ENCODE measurements at regions not wholly inside any gene's neighbourhood (a gene's known extent, or its start where the extent isn't known, plus 50 kb on each side); places are given as distances from the start of the nearest gene placed in this dataset.

GRCh38 chr6:110042670-110043296, 64.7 kb downstream of the GPR6 start:
- Histone ChIP-seq H3K27me3 (no peaks in the 10 kb centered on the region; the same call in none of the 2 replicates), H3K9me3 (no peaks in the 10 kb centered on the region), H3K4me1 (no peaks in the 10 kb centered on the region; the same call in 1 of the 2 replicates), H3K4me3 (ENCODE audit: low read depth, low read length) (no peak overlapping the region), H3K36me3 (no peaks in the 10 kb centered on the region)
- no peak for DNase-seq
- no peak for TF ChIP-seq CTCF (IDR thresholded peaks at IDR 0.05; ENCODE audit: low read depth, low read length)

- Histone ChIP-seq H3K4me3 (ENCODE audit: low read depth, low read length) (no peak overlapping the region), H3K36me3 (no peaks in the 10 kb centered on the region), H3K9me3 (no peaks in the 10 kb centered on the region), H3K27me3 (no peaks in the 10 kb centered on the region; the same call in none of the 2 replicates), H3K4me1 (no peaks in the 10 kb centered on the region; the same call in 1 of the 2 replicates)
- no peak for TF ChIP-seq CTCF (IDR thresholded peaks at IDR 0.05; ENCODE audit: low read depth, low read length)
- DNase-seq: no peak
Observed at GRCh38 chr6:110043366-110043994, 65.4 kb downstream of the GPR6 start.

- DNase-seq: no peak
- TF ChIP-seq CTCF (IDR thresholded peaks at IDR 0.05; ENCODE audit: low read depth, low read length): no peak
Observed at GRCh38 chr6:110044096-110044495, 66.0 kb downstream of the GPR6 start.

GRCh38 chr6:110044622-110045021, 66.5 kb downstream of the GPR6 start:
- no peaks in the 10 kb centered on the region; the same call in none of the 2 replicates for H3K27me3 ChIP-seq
- DNase-seq: no peak

More at GRCh38 chr6:110044096-110044495, 66.0 kb downstream of the GPR6 start:
- H3K4me3 ChIP-seq (ENCODE audit: low read depth, low read length): no peak overlapping the region
- H3K36me3 ChIP-seq: no peaks in the 10 kb centered on the region
- no peaks in the 10 kb centered on the region; the same call in 1 of the 2 replicates for H3K4me1 ChIP-seq
- no peaks in the 10 kb centered on the region for H3K9me3 ChIP-seq
- no peaks in the 10 kb centered on the region; the same call in none of the 2 replicates for H3K27me3 ChIP-seq

GRCh38 chr6:110048221-110048875, 70.2 kb downstream of the GPR6 start:
- H3K4me3 ChIP-seq (ENCODE audit: low read depth, low read length): no peak overlapping the region
- H3K4me1 ChIP-seq: no peaks in the 10 kb centered on the region
- H3K27me3 ChIP-seq: no peaks in the 10 kb centered on the region; the same call in 1 of the 2 replicates
- DNase-seq: no peak
- H3K36me3 ChIP-seq: no peaks in the 10 kb centered on the region
- TF ChIP-seq CTCF (IDR thresholded peaks at IDR 0.05; ENCODE audit: low read depth, low read length): no peak
- no peaks in the 10 kb centered on the region for H3K9me3 ChIP-seq

More at GRCh38 chr6:110044622-110045021, 66.5 kb downstream of the GPR6 start:
- Histone ChIP-seq H3K9me3 (no peaks in the 10 kb centered on the region), H3K4me3 (ENCODE audit: low read depth, low read length) (no peak overlapping the region), H3K36me3 (no peaks in the 10 kb centered on the region), H3K4me1 (no peaks in the 10 kb centered on the region; the same call in 1 of the 2 replicates)
- no peak for TF ChIP-seq CTCF (IDR thresholded peaks at IDR 0.05; ENCODE audit: low read depth, low read length)

Measured in BE2C (cell line).